ENCODE measurements at regions not wholly inside any gene's neighbourhood (a gene's known extent, or its start where the extent isn't known, plus 50 kb on each side); places are given as distances from the start of the nearest gene placed in this dataset.

- TF ChIP-seq, protein P1, sequence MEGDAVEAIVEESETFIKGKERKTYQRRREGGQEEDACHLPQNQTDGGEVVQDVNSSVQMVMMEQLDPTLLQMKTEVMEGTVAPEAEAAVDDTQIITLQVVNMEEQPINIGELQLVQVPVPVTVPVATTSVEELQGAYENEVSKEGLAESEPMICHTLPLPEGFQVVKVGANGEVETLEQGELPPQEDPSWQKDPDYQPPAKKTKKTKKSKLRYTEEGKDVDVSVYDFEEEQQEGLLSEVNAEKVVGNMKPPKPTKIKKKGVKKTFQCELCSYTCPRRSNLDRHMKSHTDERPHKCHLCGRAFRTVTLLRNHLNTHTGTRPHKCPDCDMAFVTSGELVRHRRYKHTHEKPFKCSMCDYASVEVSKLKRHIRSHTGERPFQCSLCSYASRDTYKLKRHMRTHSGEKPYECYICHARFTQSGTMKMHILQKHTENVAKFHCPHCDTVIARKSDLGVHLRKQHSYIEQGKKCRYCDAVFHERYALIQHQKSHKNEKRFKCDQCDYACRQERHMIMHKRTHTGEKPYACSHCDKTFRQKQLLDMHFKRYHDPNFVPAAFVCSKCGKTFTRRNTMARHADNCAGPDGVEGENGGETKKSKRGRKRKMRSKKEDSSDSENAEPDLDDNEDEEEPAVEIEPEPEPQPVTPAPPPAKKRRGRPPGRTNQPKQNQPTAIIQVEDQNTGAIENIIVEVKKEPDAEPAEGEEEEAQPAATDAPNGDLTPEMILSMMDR (IDR thresholded peaks at IDR 0.05; ENCODE audit: insufficient read depth, low read depth, low read length, missing control alignments): no peak
- no peak for DNase-seq (ENCODE audit: low read depth)
- H3K4me3 ChIP-seq (ENCODE audit: low read depth, low read length): no peak overlapping the region
These were observed 270.6 kb downstream of the SOCS6 start for GRCh38 chr18:70559446-70559845.

- TF ChIP-seq, protein P1 (IDR thresholded peaks at IDR 0.05; ENCODE audit: insufficient read depth, low read depth, low read length, missing control alignments): no peak
- DNase-seq (ENCODE audit: low read depth): no peak
- H3K4me3 ChIP-seq (ENCODE audit: low read depth, low read length): no peak overlapping the region
These were observed 269.5 kb downstream of the SOCS6 start for GRCh38 chr18:70558371-70558770.

DNA sequence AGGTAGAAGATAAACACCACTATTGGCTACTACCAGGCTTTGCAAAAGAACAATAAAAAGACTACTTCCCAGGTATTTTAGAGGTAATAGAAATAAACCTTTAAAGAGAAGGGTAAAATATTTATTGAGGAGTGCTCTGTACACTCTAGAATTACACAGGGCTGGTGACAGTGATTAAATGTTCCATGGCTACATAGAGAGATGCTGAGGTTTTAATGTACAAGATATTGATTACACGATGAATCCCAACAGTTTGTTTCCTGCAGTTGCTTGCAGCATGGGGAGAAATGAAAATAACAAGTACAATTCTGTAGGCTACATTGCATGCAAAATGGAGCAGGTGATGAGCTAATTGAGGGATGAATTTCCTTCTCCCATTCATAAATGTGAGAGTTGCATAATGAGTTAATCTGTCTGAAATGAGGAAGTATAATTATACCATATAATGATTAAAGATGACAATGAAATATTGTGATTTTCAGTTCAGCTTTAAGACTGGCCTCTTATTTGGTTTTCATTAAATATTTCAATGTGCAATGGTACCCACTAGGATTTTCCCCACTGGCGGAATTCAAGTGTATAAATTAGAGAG, 266.1 kb downstream of the SOCS6 start:
- TF ChIP-seq, protein P1 (IDR thresholded peaks at IDR 0.05; ENCODE audit: insufficient read depth, low read depth, low read length, missing control alignments): no peak
- no peak overlapping the region for H3K4me3 ChIP-seq (ENCODE audit: low read depth, low read length)
- no peak for DNase-seq (ENCODE audit: low read depth)

- TF ChIP-seq, protein P1 (IDR thresholded peaks at IDR 0.05; ENCODE audit: insufficient read depth, low read depth, low read length, missing control alignments): no peak
- H3K4me3 ChIP-seq (ENCODE audit: low read depth, low read length): no peak overlapping the region
- no peak for DNase-seq (ENCODE audit: low read depth)
These were observed 265.1 kb downstream of the SOCS6 start for GRCh38 chr18:70553936-70554260.

DNA sequence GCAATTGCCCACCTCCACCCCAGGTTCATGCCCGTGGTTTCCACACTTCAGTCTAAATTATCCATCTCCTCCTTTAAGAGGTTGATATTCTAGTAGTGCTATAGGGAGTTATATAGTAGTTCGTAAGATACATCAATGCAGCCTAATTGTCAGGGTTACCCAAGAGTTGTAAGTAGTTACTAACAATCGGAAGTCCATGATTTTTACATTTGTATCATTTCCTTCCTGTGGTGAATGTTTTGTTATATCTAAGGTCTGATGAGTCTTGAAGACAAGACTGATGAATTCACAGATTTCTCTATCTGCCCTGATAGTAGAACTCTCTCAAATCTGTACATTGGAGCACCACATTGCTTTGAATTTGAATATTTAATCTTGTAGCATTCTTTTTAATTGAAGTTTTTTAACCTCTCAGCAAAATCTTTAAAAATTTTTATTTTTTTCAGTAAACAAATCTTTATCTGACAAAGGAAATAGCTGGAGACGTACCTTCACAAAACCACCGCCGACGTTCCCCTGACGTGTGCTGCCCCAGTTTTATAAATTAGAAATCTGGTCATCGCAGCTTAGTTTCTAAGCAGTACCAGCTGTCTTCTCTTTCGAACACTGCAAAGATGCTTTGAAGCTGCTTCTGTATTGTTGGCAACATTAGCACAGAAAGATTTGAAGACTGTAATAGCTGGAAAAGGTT, 264.5 kb downstream of the SOCS6 start:
- no peak overlapping the region for H3K4me3 ChIP-seq (ENCODE audit: low read depth, low read length)
- no peak for DNase-seq (ENCODE audit: low read depth)
- TF ChIP-seq, protein P1 (IDR thresholded peaks at IDR 0.05; ENCODE audit: insufficient read depth, low read depth, low read length, missing control alignments): no peak

DNA sequence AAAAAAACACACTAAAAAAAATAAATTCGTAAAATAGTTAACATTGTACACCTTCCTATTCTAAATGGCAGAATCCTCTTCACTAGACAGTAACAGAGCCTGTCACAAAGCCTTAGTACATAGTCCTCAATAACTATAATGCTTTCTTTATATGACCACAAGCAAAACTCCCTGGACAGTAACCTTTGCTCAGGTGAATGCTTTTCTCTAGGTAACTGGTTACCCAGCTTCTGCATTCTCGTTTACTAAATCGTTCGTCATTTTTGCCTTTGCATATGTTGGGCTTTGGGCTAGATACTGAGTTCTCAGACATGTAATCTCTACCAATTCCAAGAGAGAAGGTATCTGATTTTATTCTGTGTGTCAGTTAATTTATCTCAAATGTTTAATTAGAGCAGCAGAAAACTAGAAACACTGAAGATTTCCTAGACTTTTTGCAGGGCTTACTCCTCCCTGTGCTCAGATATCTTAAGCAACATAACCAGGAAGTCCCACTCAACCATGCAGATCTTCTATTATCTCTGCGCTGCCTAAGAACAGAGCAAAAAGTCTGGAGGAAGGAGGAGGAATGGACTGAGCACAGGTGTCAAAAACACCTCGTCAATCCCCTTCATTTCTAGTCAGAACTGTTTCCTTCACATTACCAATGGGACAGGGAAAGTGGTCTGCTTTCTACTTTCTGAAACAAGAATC, 247.7 kb downstream of the SOCS6 start:
- DNase-seq (ENCODE audit: low read depth): no peak
- TF ChIP-seq, protein P1 (IDR thresholded peaks at IDR 0.05; ENCODE audit: insufficient read depth, low read depth, low read length, missing control alignments): no peak
- H3K4me3 ChIP-seq (ENCODE audit: low read depth, low read length): no peak overlapping the region

All from GM12865 (cell line).